ENCODE measurements at regions not wholly inside any gene's neighbourhood (a gene's known extent, or its start where the extent isn't known, plus 50 kb on each side); places are given as distances from the start of the nearest gene placed in this dataset.

DNA sequence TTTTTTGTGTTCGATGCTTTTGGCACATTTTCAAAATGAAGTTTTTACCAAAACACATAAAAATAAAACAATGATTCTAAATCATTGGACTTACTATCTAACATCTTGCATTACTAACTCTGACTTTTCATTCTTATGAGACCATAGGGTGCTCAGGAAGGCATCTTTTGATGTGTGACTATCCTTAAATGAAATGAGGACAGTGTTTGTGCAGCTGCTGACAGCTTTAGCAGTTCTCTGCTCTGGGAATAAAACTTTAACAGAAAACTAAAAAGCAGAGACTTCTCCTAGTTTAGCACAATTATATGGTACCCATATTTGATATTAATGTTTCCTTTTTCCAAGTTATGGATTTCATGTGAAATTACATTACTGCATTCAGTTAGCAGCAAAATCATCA, 471.6 kb downstream of the ARL4A start:
- TF ChIP-seq, protein P1, sequence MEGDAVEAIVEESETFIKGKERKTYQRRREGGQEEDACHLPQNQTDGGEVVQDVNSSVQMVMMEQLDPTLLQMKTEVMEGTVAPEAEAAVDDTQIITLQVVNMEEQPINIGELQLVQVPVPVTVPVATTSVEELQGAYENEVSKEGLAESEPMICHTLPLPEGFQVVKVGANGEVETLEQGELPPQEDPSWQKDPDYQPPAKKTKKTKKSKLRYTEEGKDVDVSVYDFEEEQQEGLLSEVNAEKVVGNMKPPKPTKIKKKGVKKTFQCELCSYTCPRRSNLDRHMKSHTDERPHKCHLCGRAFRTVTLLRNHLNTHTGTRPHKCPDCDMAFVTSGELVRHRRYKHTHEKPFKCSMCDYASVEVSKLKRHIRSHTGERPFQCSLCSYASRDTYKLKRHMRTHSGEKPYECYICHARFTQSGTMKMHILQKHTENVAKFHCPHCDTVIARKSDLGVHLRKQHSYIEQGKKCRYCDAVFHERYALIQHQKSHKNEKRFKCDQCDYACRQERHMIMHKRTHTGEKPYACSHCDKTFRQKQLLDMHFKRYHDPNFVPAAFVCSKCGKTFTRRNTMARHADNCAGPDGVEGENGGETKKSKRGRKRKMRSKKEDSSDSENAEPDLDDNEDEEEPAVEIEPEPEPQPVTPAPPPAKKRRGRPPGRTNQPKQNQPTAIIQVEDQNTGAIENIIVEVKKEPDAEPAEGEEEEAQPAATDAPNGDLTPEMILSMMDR (conservative IDR thresholded peaks at IDR 0.05; ENCODE audit: low read depth in 2 of 2), result no peak
- TF ChIP-seq NANOG (IDR thresholded peaks at IDR 0.05; ENCODE audit: borderline replicate concordance) (no peak), EZH2phosphoT487 (IDR thresholded peaks at IDR 0.05; ENCODE audit: unreplicated experiment) (no peak), ZNF114 (CRISPR knock-in tag; IDR thresholded peaks at IDR 0.05) (no peak), EZH2 (IDR thresholded peaks at IDR 0.05; ENCODE audit: low read depth, unreplicated experiment) (no peak)

All from GM23338 (cell line).